Adrenal gland (tissue), 9 donors: ENCODE measurements at regions not wholly inside any gene's neighbourhood (a gene's known extent, or its start where the extent isn't known, plus 50 kb on each side); places are given as distances from the start of the nearest gene placed in this dataset.

ENCODE experiments used
- DNase-seq, 7 donors: peaks; one replicate each; pipeline ENCODE4 v3.0.0-alpha.2; 2019 to 2020
- H3K27ac ChIP-seq, 5 donors: fragments of 200-600 bp; sonication (generic) in 4 of 5; 1 replicate in 3 of 5; 2 replicates in 2 of 5; pipeline versions ENCODE4 v1.5.1 to v1.8.0; 2016 to 2020; ENCODE audit warnings: mild to moderate bottlenecking in 1 of 5
- H3K27me3 ChIP-seq: fragments of 200-600 bp; 2 replicates; pipeline ENCODE4 v1.8.0; 2021
- H3K36me3 ChIP-seq, 2 donors: fragments of 200-600 bp; replicated peaks in 1 of 2; 1 replicate in 1 of 2; 2 replicates in 1 of 2; pipeline versions ENCODE4 v1.5.1 to v1.8.0; 2018 to 2022
- H3K4me1 ChIP-seq, 2 donors: fragments of 200-600 bp; replicated peaks in 1 of 2; 1 replicate in 1 of 2; 2 replicates in 1 of 2; pipeline versions ENCODE4 v1.5.1 to v1.8.0; 2018 to 2021
- H3K4me3 ChIP-seq, 4 donors: fragments of 200-600 bp; sonication (generic) in 3 of 4; one replicate each; pipeline ENCODE4 v1.5.1; 2016 to 2018
- H3K9me3 ChIP-seq, 3 donors: fragments of 200-600 bp; sonication (generic) in 1 of 3; replicated peaks in 1 of 3; 1 replicate in 2 of 3; 2 replicates in 1 of 3; pipeline versions ENCODE4 v1.5.1 to v1.8.0; 2016 to 2021
- CTCF ChIP-seq, 6 experiments: fragments of 450-650 bp in 4 of 6; fragments of 200-600 bp in 2 of 6; sonication (generic) in 1 of 6; IDR thresholded peaks; 1 replicate in 5 of 6; 2 replicates in 1 of 6; pipeline versions ENCODE4 v1.5.1 to v1.8.0; 2016 to 2021; ENCODE audit warnings: antibody characterized with exemption in 6 of 6, mild to moderate bottlenecking in 2 of 6, moderate library complexity in 1 of 6
- POLR2A ChIP-seq, 2 donors: fragments of 450-650 bp; IDR thresholded peaks; one replicate each; pipeline ENCODE4 v1.6.1; 2017; ENCODE audit warnings: antibody characterized with exemption in 2 of 2, mild to moderate bottlenecking in 2 of 2, moderate library complexity in 1 of 2
- WGBS, 4 donors: extraction: QIAGEN DNeasy Blood & Tissue Kit in 2 of 4; methylation state at CpG; one replicate each; pipeline versions ENCODE4 v1.1.5 to v1.1.7; 2013 to 2017; 5-methylcytosine and 5-hydroxymethylcytosine counted together
- intact Hi-C, 2 donors: fragments of 100-400 bp; cut with DNase I; formaldehyde crosslinking; loops; one replicate each; pipeline versions ENCODE4 v1.14.1 to v1.15.0; 2022 to 2023
- donor health status: healthy with polysubstance abuse.
- donor health status: Bipolar disorder and iron deficiency.
- donor health status: DM: yes; HTN: yes; CAD: no.
- donor health status: DM: no; HTN: no; CAD: no.
- donor health status: DM: no; HTN: no; CAD: no.

GRCh38 chr18:59813942-59814341, 85.9 kb upstream of the PMAIP1 start:
- WGBS, 4 donors, result 10 to 17% (median 11%) methylated on average over 1 of the region's 1 CpG
- no peak for DNase-seq

GRCh38 chr18:59810735-59811520, 88.9 kb upstream of the PMAIP1 start:
- TF ChIP-seq CTCF (IDR thresholded peaks at IDR 0.05), result no peak
- no peak for TF ChIP-seq POLR2A (IDR thresholded peaks at IDR 0.05)

More at GRCh38 chr18:59813942-59814341, 85.9 kb upstream of the PMAIP1 start:
- TF ChIP-seq POLR2A (IDR thresholded peaks at IDR 0.05) (no peak), CTCF (IDR thresholded peaks at IDR 0.05) (no peak)
- no peaks in the 10 kb centered on the region for H3K27me3 ChIP-seq
- H3K4me1 ChIP-seq, result no peaks in the 10 kb centered on the region
- no peak overlapping the region for H3K27ac ChIP-seq
- H3K36me3 ChIP-seq, result no peaks in the 10 kb centered on the region
- intact Hi-C loops, result no loop called here
- no peaks in the 10 kb centered on the region for H3K9me3 ChIP-seq
- H3K4me3 ChIP-seq, result no peak overlapping the region

GRCh38 chr18:59810183-59810582, 89.6 kb upstream of the PMAIP1 start:
- Histone ChIP-seq H3K9me3 (peaks cover 0 to 3% (median 0%) of the 10 kb centered on the region in 3 donors), H3K4me1 (no peaks in the 10 kb centered on the region), H3K36me3 (no peaks in the 10 kb centered on the region), H3K27ac (no peak overlapping the region), H3K27me3 (no peaks in the 10 kb centered on the region), H3K4me3 (no peak overlapping the region)
- intact Hi-C loops, result no loop called here
- 76 to 88% (median 81%) methylated on average over 6 of the region's 6 CpGs for WGBS, 4 donors
- DNase-seq, result no peak
- TF ChIP-seq CTCF (IDR thresholded peaks at IDR 0.05) (no peak), POLR2A (IDR thresholded peaks at IDR 0.05) (no peak)

More at GRCh38 chr18:59810735-59811520, 88.9 kb upstream of the PMAIP1 start:
- no peak for DNase-seq
- no peaks in the 10 kb centered on the region for H3K36me3 ChIP-seq
- H3K4me1 ChIP-seq, result no peaks in the 10 kb centered on the region
- no peaks in the 10 kb centered on the region for H3K27me3 ChIP-seq
- 8 to 29% (median 17%) methylated on average over 2 of the region's 2 CpGs for WGBS, 4 donors
- intact Hi-C loops, result no loop called here
- H3K27ac ChIP-seq, result no peak overlapping the region
- H3K9me3 ChIP-seq, result peaks cover 0 to 3% (median 0%) of the 10 kb centered on the region in 3 donors
- no peak overlapping the region for H3K4me3 ChIP-seq

GRCh38 chr18:59802031-59802430, 97.8 kb upstream of the PMAIP1 start:
- no peaks in the 10 kb centered on the region for H3K36me3 ChIP-seq
- DNase-seq, result peak in 3 of 7 donors; percentile 11 to 27 (median 19)
- 27 to 36% (median 34%) methylated on average over 7 of the region's 7 CpGs for WGBS, 4 donors

More at GRCh38 chr18:59802031-59802430, 97.8 kb upstream of the PMAIP1 start:
- peaks cover 0 to 7% of the 10 kb centered on the region in 2 donors for H3K4me1 ChIP-seq
- H3K9me3 ChIP-seq, result peaks cover 0 to 3% (median 0%) of the 10 kb centered on the region in 3 donors
- intact Hi-C loops, result no loop called here
- H3K27ac ChIP-seq, result no peak overlapping the region
- no peaks in the 10 kb centered on the region for H3K27me3 ChIP-seq
- peak overlapping the region in 1 of 4 donors; percentile 23 for H3K4me3 ChIP-seq
- TF ChIP-seq CTCF (IDR thresholded peaks at IDR 0.05), result no peak
- no peak for TF ChIP-seq POLR2A (IDR thresholded peaks at IDR 0.05)
